Transverse colon (tissue), 4 donors: ENCODE measurements at regions not wholly inside any gene's neighbourhood (a gene's known extent, or its start where the extent isn't known, plus 50 kb on each side); places are given as distances from the start of the nearest gene placed in this dataset.
"Not testable (repeated sequence)": the region's sequence is repeated elsewhere in the genome, so short reads cannot be mapped to it uniquely, and the experiment has no call there.

Source experiments
- EP300 ChIP-seq: sonication (generic); formaldehyde crosslinking; IDR thresholded peaks from one replicate; pipeline ENCODE4 v1.6.1; 2017; ENCODE audit warnings: antibody characterized with exemption, low read depth
- POLR2A ChIP-seq: fragments of 450-650 bp; IDR thresholded peaks from one replicate; pipeline ENCODE4 v1.6.1; 2016; ENCODE audit warnings: antibody characterized with exemption, mild to moderate bottlenecking, moderate library complexity
- POLR2AphosphoS5 ChIP-seq, 3 donors: sonication (generic); formaldehyde crosslinking; IDR thresholded peaks; one replicate each; pipeline ENCODE4 v1.6.1; 2016; ENCODE audit warnings: antibody characterized with exemption in 3 of 3
- TF ChIP-seq, protein P1 (sequence below), 5 experiments: fragments of 200-600 bp in 3 of 5; fragments of 450-650 bp in 2 of 5; sonication (generic) in 3 of 5; IDR thresholded peaks; 1 replicate in 2 of 5; 2 replicates in 3 of 5; pipeline ENCODE4 v1.5.1; 2016 to 2017; ENCODE audit warnings: antibody characterized with exemption in 5 of 5, inconsistent platforms in 3 of 5, mild to moderate bottlenecking in 2 of 5, moderate library complexity in 1 of 5

DNA sequence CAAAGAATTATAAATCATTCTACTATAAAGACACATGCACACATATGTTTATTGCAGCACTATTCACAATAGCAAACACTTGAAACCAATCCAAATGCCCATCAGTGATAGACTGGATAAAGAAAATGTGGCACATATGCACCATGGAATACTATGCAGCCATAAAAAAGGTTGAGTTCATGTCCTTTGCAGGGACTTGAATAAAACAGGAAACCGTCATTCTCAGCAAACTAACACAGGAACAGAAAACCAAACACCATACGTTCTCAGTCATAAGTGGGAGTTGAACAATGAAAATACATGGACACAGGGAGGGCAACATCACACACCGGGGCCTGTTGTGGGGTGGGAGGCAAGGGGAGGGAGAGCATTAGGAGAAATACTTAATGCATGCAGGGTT, 538.9 kb downstream of the FRK start:
- TF ChIP-seq POLR2AphosphoS5 (IDR thresholded peaks at IDR 0.05); EP300; POLR2A: not testable (repeated sequence)
- TF ChIP-seq, protein P1, sequence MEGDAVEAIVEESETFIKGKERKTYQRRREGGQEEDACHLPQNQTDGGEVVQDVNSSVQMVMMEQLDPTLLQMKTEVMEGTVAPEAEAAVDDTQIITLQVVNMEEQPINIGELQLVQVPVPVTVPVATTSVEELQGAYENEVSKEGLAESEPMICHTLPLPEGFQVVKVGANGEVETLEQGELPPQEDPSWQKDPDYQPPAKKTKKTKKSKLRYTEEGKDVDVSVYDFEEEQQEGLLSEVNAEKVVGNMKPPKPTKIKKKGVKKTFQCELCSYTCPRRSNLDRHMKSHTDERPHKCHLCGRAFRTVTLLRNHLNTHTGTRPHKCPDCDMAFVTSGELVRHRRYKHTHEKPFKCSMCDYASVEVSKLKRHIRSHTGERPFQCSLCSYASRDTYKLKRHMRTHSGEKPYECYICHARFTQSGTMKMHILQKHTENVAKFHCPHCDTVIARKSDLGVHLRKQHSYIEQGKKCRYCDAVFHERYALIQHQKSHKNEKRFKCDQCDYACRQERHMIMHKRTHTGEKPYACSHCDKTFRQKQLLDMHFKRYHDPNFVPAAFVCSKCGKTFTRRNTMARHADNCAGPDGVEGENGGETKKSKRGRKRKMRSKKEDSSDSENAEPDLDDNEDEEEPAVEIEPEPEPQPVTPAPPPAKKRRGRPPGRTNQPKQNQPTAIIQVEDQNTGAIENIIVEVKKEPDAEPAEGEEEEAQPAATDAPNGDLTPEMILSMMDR (IDR thresholded peaks at IDR 0.05), result not testable (repeated sequence)
